NCI-H345 treated with DMSO at 0.1 percent for 48 hours (cell line): ENCODE measurements at regions not wholly inside any gene's neighbourhood (a gene's known extent, or its start where the extent isn't known, plus 50 kb on each side); places are given as distances from the start of the nearest gene placed in this dataset.
A peak's percentile ranks its signal among the peaks of the same experiment; 100 is the strongest.

Source experiments
- DNase-seq: peaks from one replicate; lab custom pipeline; 2025; ENCODE audit not compliant: unreplicated experiment; lab: John Stamatoyannopoulos, UW

GRCh38 chrX:40485102-40485826 lies 95.5 kb upstream of the ATP6AP2 start:
- no peak for DNase-seq

- no peak for DNase-seq
Measured at GRCh38 chrX:40484408-40485091, 96.2 kb upstream of the ATP6AP2 start.

- DNase-seq, result no peak
Measured at GRCh38 chrX:40483502-40483901, 97.3 kb upstream of the ATP6AP2 start.

GRCh38 chrX:40479777-40480318 lies 100.9 kb upstream of the ATP6AP2 start:
- DNase-seq, result no peak

- DNase-seq, result no peak
Measured at GRCh38 chrX:40478474-40479065, 102.2 kb upstream of the ATP6AP2 start.

GRCh38 chrX:40476958-40477357 lies 103.8 kb upstream of the ATP6AP2 start:
- DNase-seq, result no peak

GRCh38 chrX:40474645-40475044 lies 106.1 kb upstream of the ATP6AP2 start:
- no peak for DNase-seq

GRCh38 chrX:40474205-40474626 lies 106.6 kb upstream of the ATP6AP2 start:
- peak; percentile 48 for DNase-seq

GRCh38 chrX:40473460-40474204 lies 107.1 kb upstream of the ATP6AP2 start:
- DNase-seq, result no peak

- DNase-seq, result peak; percentile 37
Measured at GRCh38 chrX:40471965-40472648, 108.7 kb upstream of the ATP6AP2 start.

- DNase-seq, result no peak
Measured at GRCh38 chrX:40470830-40471429, 109.8 kb upstream of the ATP6AP2 start.

- no peak for DNase-seq
Measured at GRCh38 chrX:40469316-40469715, 111.5 kb upstream of the ATP6AP2 start.

GRCh38 chrX:40468033-40468846 lies 112.5 kb upstream of the ATP6AP2 start:
- peak; percentile 26 for DNase-seq

- DNase-seq, result no peak
Measured at GRCh38 chrX:40467454-40467853, 113.3 kb upstream of the ATP6AP2 start.

- no peak for DNase-seq
Measured at GRCh38 chrX:40465735-40466551, 114.8 kb upstream of the ATP6AP2 start.

GRCh38 chrX:40462795-40463194 lies 118.0 kb upstream of the ATP6AP2 start:
- DNase-seq, result no peak

- DNase-seq, result no peak
Measured at GRCh38 chrX:40460926-40461325, 119.8 kb upstream of the ATP6AP2 start.

- DNase-seq, result no peak
Measured at GRCh38 chrX:40459571-40460158, 121.1 kb upstream of the ATP6AP2 start.
